SK-N-SH (cell line): ENCODE measurements at regions not wholly inside any gene's neighbourhood (a gene's known extent, or its start where the extent isn't known, plus 50 kb on each side); places are given as distances from the start of the nearest gene placed in this dataset.
"Not testable (repeated sequence)": the region's sequence is repeated elsewhere in the genome, so short reads cannot be mapped to it uniquely, and the experiment has no call there.

Source experiments
- CTCF ChIA-PET: fragments of 300-600, 350-600 bp; formaldehyde crosslinking; extraction: SDS; loops from one replicate; lab custom pipeline; 2021; lab: Yijun Ruan, JAX
- POLR2A ChIA-PET: fragments of 350-600 bp; sonication (Branson Sonifier 250); formaldehyde crosslinking; extraction: SDS; loops from one replicate; lab custom pipeline; 2020; ENCODE audit warnings: antibody characterized with exemption, inconsistent platforms; lab: Yijun Ruan, JAX
- DNase-seq: peaks from one replicate; pipeline ENCODE4 v3.0.0; 2012
- H2AFZ ChIP-seq: fragments of 200-600 bp; sonication (generic); 2 replicates; pipeline ENCODE4 v1.8.1; 2016; ENCODE audit warnings: antibody characterized with exemption, mild to moderate bottlenecking, low read depth
- H3F3A ChIP-seq: fragments of 200-600 bp; sonication (generic); replicated peaks from 2 replicates; pipeline ENCODE3; 2016; ENCODE audit warnings: antibody characterized with exemption, mild to moderate bottlenecking; ENCODE audit not compliant: insufficient read depth
- H3K27ac ChIP-seq, 2 experiments: fragments of 200-500 bp in 1 of 2; fragments of 200-600 bp in 1 of 2; sonication (Bioruptor generic) in 1 of 2; sonication (generic), shearing (Covaris generic) in 1 of 2; 2 replicates each; pipeline versions ENCODE4 v1.5.1 to v1.6.1; 2014 to 2016; ENCODE audit warnings: low read depth in 2 of 2, inconsistent platforms in 1 of 2, low read length in 1 of 2, mild to moderate bottlenecking in 1 of 2, mixed read lengths in 1 of 2
- H3K27me3 ChIP-seq: fragments of 200-600 bp; sonication (generic), shearing (Covaris generic); 2 replicates; pipeline ENCODE4 v1.6.1; 2016; ENCODE audit warnings: mixed run types; ENCODE audit not compliant: insufficient read depth
- H3K36me3 ChIP-seq, 2 experiments: fragments of 200-500 bp in 1 of 2; fragments of 200-600 bp in 1 of 2; sonication (Bioruptor generic) in 1 of 2; sonication (generic) in 1 of 2; replicated peaks in 1 of 2; 2 replicates each; pipeline versions ENCODE3 to v1.5.1; 2014 to 2016; ENCODE audit warnings: low read length in 1 of 2, mild to moderate bottlenecking in 1 of 2; ENCODE audit not compliant: insufficient read depth in 2 of 2, control insufficient read depth in 1 of 2
- H3K4me1 ChIP-seq, 2 experiments: fragments of 200-500 bp in 1 of 2; fragments of 200-600 bp in 1 of 2; sonication (Bioruptor generic) in 1 of 2; sonication (generic), shearing (Covaris generic) in 1 of 2; 2 replicates each; pipeline versions ENCODE4 v1.5.1 to v1.6.1; 2014 to 2016; ENCODE audit warnings: low read depth in 1 of 2, low read length in 1 of 2, mixed run types in 1 of 2; ENCODE audit not compliant: insufficient read depth in 2 of 2, control insufficient read depth in 1 of 2
- H3K4me2 ChIP-seq: fragments of 200-600 bp; sonication (generic), shearing (Covaris generic); 2 replicates; pipeline ENCODE4 v1.6.1; 2017; ENCODE audit warnings: mixed run types
- H3K4me3 ChIP-seq, 2 experiments: fragments of 200-500 bp in 1 of 2; fragments of 200-600 bp in 1 of 2; sonication (Bioruptor generic) in 1 of 2; sonication (generic), shearing (Covaris generic) in 1 of 2; 2 replicates each; pipeline versions ENCODE4 v1.5.1 to v1.8.1; 2014 to 2016; ENCODE audit warnings: low read depth in 2 of 2, inconsistent platforms in 1 of 2, low read length in 1 of 2, mild to moderate bottlenecking in 1 of 2, mixed read lengths in 1 of 2, moderate library complexity in 1 of 2
- H3K79me2 ChIP-seq: fragments of 200-600 bp; sonication (generic); 2 replicates; pipeline ENCODE4 v1.8.1; 2017; ENCODE audit warnings: mild to moderate bottlenecking; ENCODE audit not compliant: insufficient read depth
- H3K9ac ChIP-seq: fragments of 200-600 bp; sonication (generic); 2 replicates; pipeline ENCODE4 v1.6.1; 2017; ENCODE audit warnings: mixed run types
- H3K9me2 ChIP-seq: fragments of 200-600 bp; sonication (generic); 2 replicates; pipeline ENCODE4 v1.6.1; 2017; ENCODE audit warnings: mixed run types
- H3K9me3 ChIP-seq: fragments of 200-600 bp; sonication (generic); 2 replicates; pipeline ENCODE4 v1.6.1; 2017; ENCODE audit warnings: mixed run types, mild to moderate bottlenecking, moderate library complexity
- H4K20me1 ChIP-seq: fragments of 200-600 bp; sonication (generic); 2 replicates; pipeline ENCODE4 v1.6.1; 2017; ENCODE audit warnings: mild to moderate bottlenecking, mixed run types; ENCODE audit not compliant: insufficient read depth
- CHD2 ChIP-seq: fragments of 150-350 bp; IDR thresholded peaks from 2 replicates; pipeline ENCODE4 v1.6.1; 2018; ENCODE audit warnings: low read length; ENCODE audit not compliant: partially characterized antibody
- FOXJ3 ChIP-seq: sonication (generic); formaldehyde crosslinking; IDR thresholded peaks from 2 replicates; pipeline ENCODE4 v1.5.1; 2020; ENCODE audit warnings: mild to moderate bottlenecking, missing genetic modification reagents
- MAX ChIP-seq: IDR thresholded peaks from 2 replicates; pipeline ENCODE4 v1.4.0; 2012; ENCODE audit warnings: low read depth
- MXI1 ChIP-seq: IDR thresholded peaks from 2 replicates; pipeline ENCODE4 v1.6.1; 2012; ENCODE audit warnings: mild to moderate bottlenecking, low read depth, low read length, improper control_type of control experiment
- RCOR1 ChIP-seq: fragments of 150-350 bp; IDR thresholded peaks from 2 replicates; pipeline ENCODE4 v1.6.1; 2017; ENCODE audit warnings: antibody characterized with exemption, low read length
- REST ChIP-seq: IDR thresholded peaks from 2 replicates; pipeline ENCODE4 v1.6.1; 2012; ENCODE audit warnings: mild to moderate bottlenecking, low read depth, low read length, moderate library complexity
- RFX5 ChIP-seq: IDR thresholded peaks from 2 replicates; pipeline ENCODE4 v1.6.1; 2012; ENCODE audit warnings: mild to moderate bottlenecking, improper control_type of control experiment, low read length
- SIN3A ChIP-seq: IDR thresholded peaks from 2 replicates; pipeline ENCODE4 v1.6.1; 2012; ENCODE audit warnings: low read depth, mild to moderate bottlenecking, low read length, moderate library complexity, borderline replicate concordance
- USF1 ChIP-seq: IDR thresholded peaks from 2 replicates; pipeline ENCODE4 v1.4.0; 2012; ENCODE audit warnings: low read depth, borderline replicate concordance
- YY1 ChIP-seq: IDR thresholded peaks from 2 replicates; pipeline ENCODE4 v1.4.0; 2012; ENCODE audit warnings: low read depth, mild to moderate bottlenecking
- WGBS: methylation state at CpG from one replicate; pipeline ENCODE4 v1.1.6; 2017; ENCODE audit warnings: low lambda C conversion rate; 5-methylcytosine and 5-hydroxymethylcytosine counted together

- H3K79me2 ChIP-seq, POLR2A ChIA-PET, H2AFZ ChIP-seq, H3K9ac ChIP-seq, H3K4me1 ChIP-seq, H3F3A ChIP-seq, H3K27me3 ChIP-seq, H3K36me3 ChIP-seq, H3K9me3 ChIP-seq, H4K20me1 ChIP-seq, DNase-seq, H3K4me2 ChIP-seq, H3K4me3 ChIP-seq, H3K9me2 ChIP-seq, H3K27ac ChIP-seq: not testable (repeated sequence)
- CTCF ChIA-PET = interaction anchor here (0.6 kb wide), 1 partner anchor 312 kb away, joined by 3 read pairs; no protein-coding TSS in a partner anchor
- WGBS = 49% methylated on average over 2 of the region's 2 CpGs
Observed at GRCh38 chr6:63471145-63471544, 101.1 kb upstream of the LOC128125822 start.

GRCh38 chr6:63471654-63472053, 100.6 kb upstream of the LOC128125822 start:
- 21% methylated on average over 2 of the region's 2 CpGs for WGBS
- no peaks in the 10 kb centered on the region; the same call in 1 of the 2 replicates for H3K27me3 ChIP-seq
- no peaks in the 10 kb centered on the region for H3K9me3 ChIP-seq
- DNase-seq = no peak
- H3K9ac ChIP-seq = no peak overlapping the region
- no peak overlapping the region for H3K4me3 ChIP-seq
- no peaks in the 10 kb centered on the region for H4K20me1 ChIP-seq
- CTCF ChIA-PET = no interaction called here
- H3K79me2 ChIP-seq = no peaks in the 10 kb centered on the region
- no peak overlapping the region for H2AFZ ChIP-seq
- no peaks in the 10 kb centered on the region for H3K9me2 ChIP-seq
- no peak overlapping the region for H3K27ac ChIP-seq
- TF ChIP-seq RFX5 (no peak), MXI1 (no peak), CHD2 (no peak), REST (no peak), FOXJ3 (no peak), USF1 (no peak), SIN3A (no peak), RCOR1 (no peak), YY1 (no peak), MAX (no peak)
- no peak overlapping the region for H3K4me2 ChIP-seq
- H3K4me1 ChIP-seq = no peaks in the 10 kb centered on the region
- no peaks in the 10 kb centered on the region for H3F3A ChIP-seq
- no peaks in the 10 kb centered on the region for H3K36me3 ChIP-seq
- POLR2A ChIA-PET = no interaction called here
